ENCODE measurements at regions not wholly inside any gene's neighbourhood (a gene's known extent, or its start where the extent isn't known, plus 50 kb on each side); places are given as distances from the start of the nearest gene placed in this dataset.

DNA sequence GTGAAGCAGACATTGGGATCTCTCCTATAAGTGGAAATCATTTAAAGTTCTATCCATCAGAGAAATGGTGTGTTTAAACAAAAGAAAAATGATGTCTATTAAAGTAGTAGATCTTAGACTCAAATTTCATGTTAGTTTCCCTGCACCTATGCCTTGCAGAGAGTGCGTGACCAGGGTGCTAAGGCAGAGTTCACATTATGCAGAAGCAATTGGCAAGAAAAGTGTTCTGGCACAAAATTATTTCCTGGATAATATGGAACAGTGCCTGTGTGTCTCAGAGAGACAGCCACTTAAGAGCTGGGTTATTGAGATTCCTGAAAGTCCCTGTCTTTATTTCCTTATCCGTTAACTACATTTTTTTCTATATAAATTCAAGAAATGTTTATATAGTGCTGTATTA, 457.0 kb downstream of the CDH8 start:
- H3K4me1 ChIP-seq (ENCODE audit: insufficient read depth, low read length) = no peaks in the 10 kb centered on the region
- FAIRE-seq (no peak), ATAC-seq (no peak), DNase-seq (ENCODE audit: low spot score) (no peak)
- H3K9me3 ChIP-seq (ENCODE audit: low read length) = peaks cover 71% of the 10 kb centered on the region
- in situ Hi-C loops (cut with HindIII; ENCODE audit: extremely low pct_ligation_motif_present, low pct_unique_long_range_greater_than_20kb) = no loop called here
- no peak overlapping the region for H3K9ac ChIP-seq (ENCODE audit: insufficient read depth, low read depth, low read length)
- TF ChIP-seq ZNF615 (CRISPR knock-in tag; IDR thresholded peaks at IDR 0.05; ENCODE audit: borderline replicate concordance) = no peak
- TF ChIP-seq, protein P1, sequence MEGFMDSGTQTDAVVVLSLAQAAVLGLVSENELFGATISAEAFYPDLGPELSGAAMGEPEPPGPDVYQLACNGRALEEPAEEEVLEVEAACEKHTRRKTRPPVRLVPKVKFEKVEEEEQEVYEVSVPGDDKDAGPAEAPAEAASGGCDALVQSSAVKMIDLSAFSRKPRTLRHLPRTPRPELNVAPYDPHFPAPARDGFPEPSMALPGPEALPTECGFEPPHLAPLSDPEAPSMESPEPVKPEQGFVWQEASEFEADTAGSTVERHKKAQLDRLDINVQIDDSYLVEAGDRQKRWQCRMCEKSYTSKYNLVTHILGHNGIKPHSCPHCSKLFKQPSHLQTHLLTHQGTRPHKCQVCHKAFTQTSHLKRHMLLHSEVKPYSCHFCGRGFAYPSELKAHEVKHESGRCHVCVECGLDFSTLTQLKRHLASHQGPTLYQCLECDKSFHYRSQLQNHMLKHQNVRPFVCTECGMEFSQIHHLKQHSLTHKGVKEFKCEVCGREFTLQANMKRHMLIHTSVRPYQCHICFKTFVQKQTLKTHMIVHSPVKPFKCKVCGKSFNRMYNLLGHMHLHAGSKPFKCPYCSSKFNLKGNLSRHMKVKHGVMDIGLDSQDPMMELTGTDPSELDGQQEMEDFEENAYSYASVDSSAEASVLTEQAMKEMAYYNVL (CRISPR knock-in tag; IDR thresholded peaks at IDR 0.05; ENCODE audit: borderline replicate concordance) = no peak
- ChIA-PET POLR2A (no interaction called here), CTCF (ENCODE audit: low intra/inter-chr PET ratio, low total read pairs) (no interaction called here)
- BruUV-seq (replicated peaks) = no TSS peak
- intact Hi-C loops (cut with micrococcal nuclease; ENCODE audit: unreplicated experiment) = no loop called here
- H3K27me3 ChIP-seq (ENCODE audit: control insufficient read depth in 1 of 2, insufficient read depth in 2 of 2, low read length in 2 of 2) = no peaks in the 10 kb centered on the region
- 35% methylated on average over 2 of the region's 2 CpGs for WGBS (ENCODE audit: low lambda C conversion rate)
- H3K4me3 ChIP-seq (replicated peaks in 1 of 3; ENCODE audit: insufficient read depth in 1 of 3, low read depth in 2 of 3, low read length in 3 of 3) = no peak overlapping the region
- H3K36me3 ChIP-seq (replicated peaks in 1 of 2; ENCODE audit: control insufficient read depth in 1 of 2, insufficient read depth in 2 of 2, low read length in 2 of 2) = no peaks in the 10 kb centered on the region
- no peaks in the 10 kb centered on the region for H3K79me2 ChIP-seq (ENCODE audit: insufficient read depth, low read length)
- no peaks in the 10 kb centered on the region for H4K20me1 ChIP-seq (ENCODE audit: insufficient read depth, low read length)
- no peak overlapping the region for H2AFZ ChIP-seq (ENCODE audit: low read length)
- no peak overlapping the region for H3K27ac ChIP-seq (ENCODE audit: extremely low read length, insufficient read depth, low read length)
- H3K4me2 ChIP-seq (ENCODE audit: low read depth, low read length) = no peak overlapping the region

DNA sequence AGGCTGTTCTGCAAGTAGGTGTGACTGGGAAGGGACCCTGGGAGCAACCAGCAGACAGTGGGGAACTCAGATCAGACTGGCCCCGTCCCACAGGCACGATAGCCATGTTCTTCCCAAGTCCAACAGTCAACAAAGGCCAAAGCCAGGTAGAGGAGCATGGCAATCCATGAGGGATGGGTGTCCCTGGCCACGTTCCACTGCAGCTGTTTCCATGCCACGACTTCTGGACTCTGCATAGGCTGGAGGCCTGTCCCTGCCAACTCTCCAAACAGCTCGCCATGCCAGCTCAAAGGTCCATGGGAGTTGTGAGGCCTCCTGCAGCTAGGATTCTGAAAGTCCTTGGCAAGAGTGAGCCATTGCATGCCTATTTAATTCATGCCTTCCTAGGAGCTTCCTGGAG, 459.8 kb downstream of the CDH8 start:
- ATAC-seq = no peak
- Histone ChIP-seq H2AFZ (ENCODE audit: low read length) (no peak overlapping the region), H3K9me3 (ENCODE audit: low read length) (peaks cover 80% of the 10 kb centered on the region), H3K4me3 (replicated peaks in 1 of 3; ENCODE audit: insufficient read depth in 1 of 3, low read depth in 2 of 3, low read length in 3 of 3) (no peak overlapping the region), H3K79me2 (ENCODE audit: insufficient read depth, low read length) (no peaks in the 10 kb centered on the region), H3K36me3 (replicated peaks in 1 of 2; ENCODE audit: control insufficient read depth in 1 of 2, insufficient read depth in 2 of 2, low read length in 2 of 2) (no peaks in the 10 kb centered on the region), H3K4me2 (ENCODE audit: low read depth, low read length) (no peak overlapping the region), H3K27me3 (ENCODE audit: control insufficient read depth in 1 of 2, insufficient read depth in 2 of 2, low read length in 2 of 2) (no peaks in the 10 kb centered on the region), H4K20me1 (ENCODE audit: insufficient read depth, low read length) (no peaks in the 10 kb centered on the region), H3K4me1 (ENCODE audit: insufficient read depth, low read length) (no peaks in the 10 kb centered on the region), H3K9ac (ENCODE audit: insufficient read depth, low read depth, low read length) (no peak overlapping the region), H3K27ac (ENCODE audit: extremely low read length, insufficient read depth, low read length) (no peak overlapping the region)
- intact Hi-C loops (cut with micrococcal nuclease; ENCODE audit: unreplicated experiment) = no loop called here
- ChIA-PET POLR2A (no interaction called here), CTCF (ENCODE audit: low intra/inter-chr PET ratio, low total read pairs) (no interaction called here)
- DNase-seq (ENCODE audit: low spot score) = no peak
- WGBS (ENCODE audit: low lambda C conversion rate) = 0% methylated on average over 5 of the region's 5 CpGs
- in situ Hi-C loops (cut with HindIII; ENCODE audit: extremely low pct_ligation_motif_present, low pct_unique_long_range_greater_than_20kb) = no loop called here
- no peak for FAIRE-seq
- no TSS peak for BruUV-seq (replicated peaks)
- TF ChIP-seq, protein P2, sequence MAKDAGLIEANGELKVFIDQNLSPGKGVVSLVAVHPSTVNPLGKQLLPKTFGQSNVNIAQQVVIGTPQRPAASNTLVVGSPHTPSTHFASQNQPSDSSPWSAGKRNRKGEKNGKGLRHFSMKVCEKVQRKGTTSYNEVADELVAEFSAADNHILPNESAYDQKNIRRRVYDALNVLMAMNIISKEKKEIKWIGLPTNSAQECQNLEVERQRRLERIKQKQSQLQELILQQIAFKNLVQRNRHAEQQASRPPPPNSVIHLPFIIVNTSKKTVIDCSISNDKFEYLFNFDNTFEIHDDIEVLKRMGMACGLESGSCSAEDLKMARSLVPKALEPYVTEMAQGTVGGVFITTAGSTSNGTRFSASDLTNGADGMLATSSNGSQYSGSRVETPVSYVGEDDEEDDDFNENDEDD (CRISPR knock-in tag; IDR thresholded peaks at IDR 0.05; ENCODE audit: borderline replicate concordance) = no peak
- TF ChIP-seq NFKB2 (CRISPR knock-in tag; IDR thresholded peaks at IDR 0.05; ENCODE audit: borderline replicate concordance) (no peak), SRY (CRISPR knock-in tag; IDR thresholded peaks at IDR 0.05) (no peak), ZNF781 (CRISPR knock-in tag; IDR thresholded peaks at IDR 0.05; ENCODE audit: borderline replicate concordance, not compliant biosample characterization) (no peak), NCOA5 (CRISPR knock-in tag; IDR thresholded peaks at IDR 0.05) (no peak), U2AF2 (IDR thresholded peaks at IDR 0.05; ENCODE audit: low read depth, low read length) (no peak), ZNF205 (CRISPR knock-in tag; IDR thresholded peaks at IDR 0.05) (no peak), ARNT2 (CRISPR knock-in tag; IDR thresholded peaks at IDR 0.05; ENCODE audit: low read depth) (no peak), MZF1 (CRISPR knock-in tag; IDR thresholded peaks at IDR 0.05; ENCODE audit: borderline replicate concordance) (no peak), AGO2 (optimal IDR thresholded peaks at IDR 0.05; ENCODE audit: low read depth, low read length) (no peak), HMGA1 (CRISPR knock-in tag; conservative IDR thresholded peaks at IDR 0.05) (no peak)
- TF ChIP-seq, protein P3, sequence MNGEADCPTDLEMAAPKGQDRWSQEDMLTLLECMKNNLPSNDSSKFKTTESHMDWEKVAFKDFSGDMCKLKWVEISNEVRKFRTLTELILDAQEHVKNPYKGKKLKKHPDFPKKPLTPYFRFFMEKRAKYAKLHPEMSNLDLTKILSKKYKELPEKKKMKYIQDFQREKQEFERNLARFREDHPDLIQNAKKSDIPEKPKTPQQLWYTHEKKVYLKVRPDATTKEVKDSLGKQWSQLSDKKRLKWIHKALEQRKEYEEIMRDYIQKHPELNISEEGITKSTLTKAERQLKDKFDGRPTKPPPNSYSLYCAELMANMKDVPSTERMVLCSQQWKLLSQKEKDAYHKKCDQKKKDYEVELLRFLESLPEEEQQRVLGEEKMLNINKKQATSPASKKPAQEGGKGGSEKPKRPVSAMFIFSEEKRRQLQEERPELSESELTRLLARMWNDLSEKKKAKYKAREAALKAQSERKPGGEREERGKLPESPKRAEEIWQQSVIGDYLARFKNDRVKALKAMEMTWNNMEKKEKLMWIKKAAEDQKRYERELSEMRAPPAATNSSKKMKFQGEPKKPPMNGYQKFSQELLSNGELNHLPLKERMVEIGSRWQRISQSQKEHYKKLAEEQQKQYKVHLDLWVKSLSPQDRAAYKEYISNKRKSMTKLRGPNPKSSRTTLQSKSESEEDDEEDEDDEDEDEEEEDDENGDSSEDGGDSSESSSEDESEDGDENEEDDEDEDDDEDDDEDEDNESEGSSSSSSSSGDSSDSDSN (CRISPR knock-in tag; IDR thresholded peaks at IDR 0.05) = no peak

Measured in HepG2 (cell line).